SK-N-SH treated with all-trans-retinoic acid at 6 μM for 48 hours (cell line): ENCODE measurements at regions not wholly inside any gene's neighbourhood (a gene's known extent, or its start where the extent isn't known, plus 50 kb on each side); places are given as distances from the start of the nearest gene placed in this dataset.

Experiments used
- RARB ChIP-seq: fragments of 250-450 bp; sonication (Bioruptor Pico); IDR thresholded peaks from 2 replicates; pipeline ENCODE4 v1.8.0; 2021; ENCODE audit warnings: mild to moderate bottlenecking, moderate library complexity
- TCF4 ChIP-seq: fragments of 250-450 bp; sonication (Bioruptor Pico); IDR thresholded peaks from 2 replicates; pipeline ENCODE4 v1.8.0; 2021; ENCODE audit warnings: mild to moderate bottlenecking, moderate library complexity, borderline replicate concordance
- ZFP3 ChIP-seq: fragments of 250-450 bp; sonication (Bioruptor Pico); IDR thresholded peaks from 2 replicates; pipeline ENCODE4 v1.5.0; 2020; ENCODE audit warnings: mild to moderate bottlenecking, moderate library complexity
- ZFP30 ChIP-seq: fragments of 450-650 bp; formaldehyde crosslinking; IDR thresholded peaks from 2 replicates; pipeline ENCODE4 v1.5.0; 2022; ENCODE audit warnings: mild to moderate bottlenecking, moderate library complexity
- ZNF70 ChIP-seq: fragments of 450-650 bp; formaldehyde crosslinking; IDR thresholded peaks from 2 replicates; pipeline ENCODE4 v1.5.0; 2020; ENCODE audit warnings: mild to moderate bottlenecking, moderate library complexity

DNA sequence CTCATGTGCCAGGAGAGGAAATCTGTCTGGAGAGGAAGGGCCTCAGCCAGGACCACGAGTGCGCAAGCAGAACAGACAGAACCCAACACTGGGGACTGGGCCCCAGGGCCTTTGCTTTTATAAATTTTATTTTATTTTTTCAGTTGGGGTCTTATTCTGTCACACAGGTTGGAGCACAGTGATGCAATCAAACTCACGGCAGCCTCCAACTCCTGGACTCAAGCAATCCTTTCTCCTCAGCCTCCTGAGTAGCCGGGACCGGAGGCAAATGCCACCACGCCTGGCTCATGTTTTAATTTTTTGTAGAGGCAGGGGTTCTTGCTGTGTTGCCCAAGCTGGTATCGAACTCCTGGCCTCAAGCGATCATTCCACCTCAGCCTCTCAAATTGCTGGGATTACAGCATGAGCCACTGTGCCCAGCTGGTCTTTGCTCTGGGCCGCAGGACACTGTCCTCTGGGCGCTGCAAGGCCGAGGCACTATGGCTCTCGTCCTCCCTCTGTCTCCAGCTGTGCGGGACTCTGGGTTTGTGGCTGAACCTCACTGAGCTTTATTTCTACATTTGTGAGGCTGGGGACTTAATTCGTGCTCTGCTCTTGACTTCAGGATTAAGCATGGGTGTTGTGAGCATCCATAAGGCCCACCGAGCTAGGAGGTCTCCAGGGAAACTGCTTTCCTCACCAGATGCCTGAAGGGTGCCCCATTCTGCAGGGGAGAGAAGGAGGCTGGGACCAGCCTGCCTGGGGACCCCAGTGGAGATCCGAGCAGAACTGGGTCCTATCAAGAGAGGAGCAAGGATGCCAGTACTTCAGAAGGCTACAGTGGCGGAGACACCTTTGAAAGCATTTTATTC is 144.2 kb upstream of the VSTM2B start:
- TF ChIP-seq TCF4 (CRISPR knock-in tag) = no peak
- TF ChIP-seq ZNF70 = no peak
- no peak for TF ChIP-seq ZFP30 (CRISPR knock-in tag)
- TF ChIP-seq ZFP3 (CRISPR knock-in tag) = no peak
- no peak for TF ChIP-seq RARB (CRISPR knock-in tag)
